GM19467 (cell line): ENCODE measurements at regions not wholly inside any gene's neighbourhood (a gene's known extent, or its start where the extent isn't known, plus 50 kb on each side); places are given as distances from the start of the nearest gene placed in this dataset.
"Not testable (repeated sequence)": the region's sequence is repeated elsewhere in the genome, so short reads cannot be mapped to it uniquely, and the experiment has no call there.

Source experiments
- ATAC-seq: cut with Tn5 transposase; IDR thresholded peaks from one replicate; pipeline ENCODE4 v1.9.1; 2021; ENCODE audit warnings: mild to moderate bottlenecking, moderate library complexity; ENCODE audit not compliant: unreplicated experiment

DNA sequence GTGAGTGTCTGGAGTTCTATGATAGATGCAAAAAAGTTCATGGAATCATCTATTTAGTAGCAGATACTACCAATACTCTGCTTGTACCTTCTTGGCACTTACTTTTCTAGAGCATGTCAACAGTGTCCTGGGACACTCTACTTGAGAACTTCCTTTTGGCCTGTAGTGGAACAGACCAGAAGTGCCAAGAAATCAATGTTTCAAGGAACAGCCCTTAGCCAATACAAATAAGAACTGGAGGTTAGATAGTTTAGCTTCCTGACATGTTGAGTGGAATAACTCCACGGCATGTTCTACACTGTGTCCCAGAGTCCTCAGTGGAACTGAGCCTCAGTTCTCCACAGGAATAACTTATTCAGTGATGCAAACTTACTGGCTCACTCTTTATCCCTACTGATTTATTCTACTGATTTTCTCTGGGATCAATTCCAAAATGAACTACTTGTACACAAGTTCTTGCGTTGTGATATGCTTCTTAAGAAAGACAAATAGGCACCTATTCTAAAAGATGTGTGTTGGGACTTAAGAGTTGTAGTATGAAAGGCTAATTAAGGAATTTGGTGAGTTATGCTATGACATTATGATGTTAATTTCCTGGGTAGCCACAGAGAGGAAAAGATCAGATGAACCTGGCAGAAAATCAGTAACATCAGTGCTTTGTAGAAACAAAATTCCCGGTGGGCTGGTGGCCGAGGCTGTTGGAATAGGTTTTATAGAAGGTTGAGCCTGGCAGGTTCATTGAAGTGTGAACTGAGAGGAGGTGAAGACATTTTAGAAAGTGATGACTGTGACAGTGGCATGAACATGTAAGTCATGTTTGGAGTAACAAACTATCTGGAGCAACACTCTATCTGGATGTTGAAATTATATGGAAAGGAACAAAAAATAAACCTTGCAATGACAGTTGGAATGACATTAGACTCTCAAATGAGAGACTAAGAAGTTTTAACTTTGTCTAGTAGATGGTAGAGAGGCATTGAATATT lies 101.8 kb upstream of the RBMS3 start:
- ATAC-seq: no peak

DNA sequence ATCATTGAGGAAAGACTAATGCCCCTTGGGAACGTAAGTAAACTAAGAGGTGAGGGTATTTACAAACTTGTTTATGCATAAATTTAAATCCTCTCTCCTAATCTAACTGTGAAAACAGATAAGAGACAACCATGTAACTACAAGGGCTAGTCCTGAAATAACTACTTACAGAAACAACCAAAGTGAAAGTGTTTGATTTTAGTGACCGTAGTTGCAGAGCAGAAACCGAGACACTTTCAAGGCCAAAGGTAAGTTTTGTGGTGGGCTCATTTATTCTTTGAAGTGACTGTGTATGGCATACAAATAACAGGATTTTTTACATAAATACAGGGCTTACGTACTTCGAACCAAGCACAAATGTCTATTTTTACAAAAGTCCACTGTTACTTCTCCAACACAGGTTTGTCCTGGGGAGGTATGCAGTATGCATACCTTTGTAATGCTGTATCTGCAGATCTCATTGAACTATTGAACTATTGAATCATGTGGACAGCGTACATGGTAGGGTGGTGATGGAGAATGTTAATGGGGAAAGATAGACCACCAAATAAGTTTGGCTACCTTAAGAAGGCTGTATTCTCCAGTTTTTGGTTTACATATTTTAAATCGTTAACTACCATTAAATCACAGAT lies 99.6 kb upstream of the RBMS3 start:
- ATAC-seq: no peak

- no peak for ATAC-seq
These were observed 99.0 kb upstream of the RBMS3 start for GRCh38 chr3:29181872-29182271.

DNA sequence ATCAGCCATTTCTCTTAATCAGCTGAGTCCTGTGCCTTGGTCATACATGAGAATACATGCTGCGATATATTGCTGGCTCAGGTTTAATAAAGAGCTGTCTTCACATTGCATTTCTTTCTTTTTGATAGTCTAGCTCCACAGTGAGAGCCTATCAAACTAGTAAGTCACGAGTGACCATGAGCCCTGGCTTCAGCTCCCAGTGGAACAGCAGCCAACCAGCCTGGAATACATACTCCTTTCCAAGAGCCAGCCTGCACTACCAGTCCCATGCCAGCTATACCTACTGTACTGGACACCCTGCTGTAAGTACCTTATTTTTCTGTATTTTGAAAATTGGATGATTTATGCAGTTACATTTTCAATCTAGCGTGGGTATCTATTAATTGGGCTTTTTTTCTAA lies 98.0 kb upstream of the RBMS3 start:
- not testable (repeated sequence) for ATAC-seq

DNA sequence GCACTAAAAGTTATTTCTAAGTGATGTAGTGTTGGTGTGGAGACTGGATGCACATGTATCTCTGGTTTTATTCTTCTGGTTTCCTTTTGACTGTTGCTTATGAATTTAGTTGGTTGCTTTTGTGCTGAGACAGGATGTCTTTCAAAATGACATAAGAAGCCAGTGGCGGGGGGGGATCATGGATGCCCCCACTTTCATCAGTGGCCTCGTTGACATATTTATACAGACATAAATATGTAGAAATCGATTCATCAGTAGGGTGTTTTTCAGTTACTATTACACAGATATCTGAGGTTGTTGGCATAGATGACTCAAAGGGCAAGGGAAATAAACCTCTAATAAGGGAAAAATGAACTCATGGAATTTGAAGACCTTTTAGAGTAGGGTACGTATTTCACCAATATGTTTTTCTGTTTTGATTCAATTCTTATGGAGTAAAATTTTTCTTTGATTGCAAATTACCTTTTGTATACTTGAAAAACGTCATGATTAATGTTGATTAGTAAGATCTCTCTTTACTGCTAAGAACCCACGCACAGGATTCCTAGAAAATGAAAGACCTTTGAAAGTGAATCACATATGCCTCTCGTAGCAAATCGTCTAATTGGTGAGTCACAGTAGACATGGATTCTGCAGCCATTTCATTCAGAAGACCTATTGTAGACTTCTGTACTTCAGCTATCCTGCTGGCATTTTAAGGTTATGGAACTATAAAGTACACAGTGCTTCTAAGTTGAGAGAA lies 97.4 kb upstream of the RBMS3 start:
- no peak for ATAC-seq

- no peak for ATAC-seq
These were observed 95.2 kb upstream of the RBMS3 start for GRCh38 chr3:29185706-29186105.

DNA sequence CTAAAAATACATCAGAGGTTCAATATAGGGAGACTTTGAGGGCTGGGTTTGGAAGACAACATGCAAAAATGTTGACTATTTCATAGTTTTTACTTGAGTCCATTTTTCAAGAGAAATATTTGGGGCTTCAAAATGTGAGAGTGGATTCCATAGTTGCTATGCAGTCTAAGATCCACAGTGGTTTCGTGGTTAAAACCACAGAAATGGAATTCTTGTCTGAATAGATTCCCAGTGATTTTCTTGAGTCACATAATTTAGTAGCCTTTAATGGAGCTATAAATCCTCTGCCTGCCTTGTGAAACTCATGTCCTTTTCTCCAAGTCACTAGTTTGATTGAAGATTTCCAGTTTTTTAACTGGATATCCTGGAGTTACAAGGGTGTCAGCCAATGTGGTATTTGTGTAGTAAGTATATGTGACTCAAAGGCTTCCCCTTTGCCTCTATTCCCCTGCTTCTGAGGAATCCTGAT lies 94.7 kb upstream of the RBMS3 start:
- ATAC-seq: no peak

GRCh38 chr3:29186982-29187725 lies 93.7 kb upstream of the RBMS3 start:
- no peak for ATAC-seq

DNA sequence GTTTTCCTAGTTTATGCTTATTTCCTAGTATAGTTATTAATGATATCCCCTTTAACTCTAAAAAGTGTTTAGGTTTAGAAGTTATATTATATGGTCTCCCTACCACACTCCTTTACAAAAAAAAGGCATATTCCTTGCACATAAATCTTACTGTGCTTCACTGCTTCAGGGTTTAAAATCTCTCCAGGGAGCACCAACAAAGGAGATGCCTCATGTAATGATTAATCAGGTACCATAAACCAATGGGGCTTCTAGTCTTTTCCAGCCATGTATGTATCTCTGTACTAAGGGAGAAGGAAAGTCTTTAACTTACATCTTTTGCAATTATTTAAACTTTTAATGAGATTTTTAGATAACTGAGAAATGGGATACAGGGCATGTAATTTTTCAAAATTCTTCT lies 91.5 kb upstream of the RBMS3 start:
- ATAC-seq: no peak

DNA sequence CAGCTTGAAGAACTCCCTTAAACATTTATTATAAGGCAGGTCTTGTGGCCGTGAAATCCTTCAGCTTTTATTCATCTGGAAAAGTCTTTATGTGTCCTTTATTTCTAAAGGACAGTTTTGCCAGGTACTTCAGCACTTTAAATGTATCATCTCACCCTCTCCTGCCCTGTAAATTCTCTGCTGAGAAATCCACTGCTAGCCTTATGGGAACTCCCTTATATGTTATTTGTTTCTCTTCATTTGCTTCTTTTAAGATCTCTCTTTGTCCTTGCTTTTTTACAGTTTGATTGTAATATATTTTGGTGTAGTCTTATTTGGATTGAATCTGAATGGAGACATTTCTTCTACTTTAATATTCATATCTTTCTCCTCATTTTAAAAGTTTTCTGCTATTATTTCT lies 86.7 kb upstream of the RBMS3 start:
- ATAC-seq: no peak

GRCh38 chr3:29195056-29195455 lies 85.8 kb upstream of the RBMS3 start:
- no peak for ATAC-seq

DNA sequence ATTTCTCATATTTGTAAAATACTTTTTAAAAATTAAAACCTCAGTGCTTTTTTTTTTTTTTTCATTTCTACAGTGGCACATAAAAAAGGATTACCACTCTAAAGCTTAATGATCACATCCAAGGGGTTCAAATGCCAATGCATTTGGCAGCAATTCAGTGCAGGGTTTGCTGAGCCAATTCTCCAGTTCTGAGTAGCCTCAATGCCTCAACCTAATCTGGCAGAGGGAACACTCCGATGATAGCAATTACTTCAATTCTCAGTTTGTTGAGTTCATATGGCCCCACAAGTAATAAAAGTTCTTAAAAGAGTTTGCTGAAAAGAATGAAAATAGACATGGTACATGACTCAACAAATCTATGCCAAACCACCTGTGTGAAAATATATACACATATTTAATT lies 79.3 kb upstream of the RBMS3 start:
- ATAC-seq: no peak

- ATAC-seq: no peak
These were observed 78.5 kb upstream of the RBMS3 start for GRCh38 chr3:29202378-29202777.

GRCh38 chr3:29203851-29204250 lies 77.0 kb upstream of the RBMS3 start:
- no peak for ATAC-seq

DNA sequence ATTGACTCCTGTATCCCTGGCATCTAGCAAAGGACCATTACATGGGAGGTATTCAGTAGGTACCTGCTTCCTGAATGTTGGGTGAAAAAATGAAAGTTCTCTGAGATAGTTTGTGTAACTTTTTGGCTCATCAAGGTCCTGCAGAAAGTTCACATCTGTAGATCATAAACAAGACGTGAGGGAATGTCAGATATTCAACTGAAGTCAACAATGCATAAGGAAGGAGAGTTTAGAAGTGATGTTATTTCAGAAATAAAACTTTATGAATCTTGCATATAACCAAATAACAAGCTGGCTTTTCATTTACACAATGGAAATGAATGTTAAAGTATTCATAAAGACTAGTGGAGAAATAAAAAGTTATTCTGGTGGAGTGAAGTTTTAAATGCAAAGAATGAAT lies 73.4 kb upstream of the RBMS3 start:
- no peak for ATAC-seq

DNA sequence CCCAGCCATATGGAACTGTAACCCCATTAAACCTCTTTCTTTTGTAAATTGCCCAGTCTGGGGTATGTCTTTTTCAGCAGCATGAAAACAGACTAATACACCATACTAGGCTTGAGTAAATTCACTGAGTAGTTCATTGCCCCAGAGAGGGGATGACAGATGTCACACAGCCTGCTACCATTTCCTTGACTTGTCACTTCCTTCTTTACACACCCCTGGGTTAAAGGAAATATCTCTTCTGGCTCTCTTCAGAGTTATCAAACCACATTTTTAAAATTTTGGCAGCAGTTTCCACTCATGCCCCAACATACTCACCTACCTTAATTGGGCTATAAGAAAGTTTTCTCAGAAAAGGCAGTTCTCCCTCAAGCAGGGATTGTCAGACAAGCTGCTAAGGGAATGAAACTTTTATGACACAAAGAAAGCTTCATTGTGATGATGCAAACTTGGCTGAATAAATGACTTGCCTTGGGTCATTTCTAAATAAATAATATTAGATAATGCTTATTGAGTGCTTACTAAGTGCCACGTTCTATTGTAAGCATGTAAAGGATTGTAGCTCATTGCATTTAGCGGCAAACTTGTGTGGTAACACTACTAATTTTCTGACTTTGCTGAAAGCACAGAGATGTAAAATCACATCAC lies 68.0 kb upstream of the RBMS3 start:
- no peak for ATAC-seq

GRCh38 chr3:29214009-29214658 lies 66.7 kb upstream of the RBMS3 start:
- no peak for ATAC-seq

DNA sequence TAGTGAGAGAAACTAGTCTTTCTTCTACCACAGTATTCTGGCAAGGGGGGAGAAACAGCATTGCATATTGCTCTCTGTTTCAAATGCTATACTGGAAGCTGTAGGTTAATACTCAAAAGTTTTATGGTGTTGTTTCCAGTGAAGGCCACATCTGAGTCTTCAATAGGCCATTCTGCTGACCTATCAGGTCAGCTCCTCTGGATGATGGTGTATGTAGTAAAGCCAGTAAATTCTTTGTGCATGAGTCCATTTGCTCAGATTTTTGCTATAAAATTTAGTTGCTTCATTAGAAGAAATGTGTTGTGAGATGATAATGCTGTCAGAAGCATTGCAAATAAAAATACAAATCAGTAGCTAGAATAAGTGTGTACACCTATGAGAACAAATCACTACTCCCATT lies 64.9 kb upstream of the RBMS3 start:
- ATAC-seq: no peak

GRCh38 chr3:29226706-29227105 lies 54.2 kb upstream of the RBMS3 start:
- ATAC-seq: no peak

DNA sequence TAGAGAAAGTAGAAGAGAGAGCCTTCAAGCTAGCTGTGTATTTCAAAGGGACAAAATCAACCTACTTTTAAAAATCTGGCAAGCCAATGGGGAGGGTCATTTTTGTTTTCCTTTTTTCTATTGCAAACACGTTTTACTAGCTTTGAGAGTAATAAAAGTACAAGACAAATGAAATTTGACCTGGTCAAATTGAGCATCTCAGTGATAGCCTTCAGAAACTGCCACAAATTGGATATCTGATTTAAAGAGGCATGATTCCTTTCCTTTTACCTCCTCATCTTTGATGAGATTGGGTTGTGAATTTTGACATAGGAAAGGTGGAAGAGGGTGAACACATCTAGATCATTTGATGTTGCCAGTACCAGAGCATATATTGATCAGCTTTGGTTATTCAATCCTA lies 53.6 kb upstream of the RBMS3 start:
- ATAC-seq: no peak
